GM18498 (cell line): ENCODE measurements at regions not wholly inside any gene's neighbourhood (a gene's known extent, or its start where the extent isn't known, plus 50 kb on each side); places are given as distances from the start of the nearest gene placed in this dataset.

Source experiments
- ATAC-seq: cut with Tn5 transposase; IDR thresholded peaks from one replicate; pipeline ENCODE4 v1.9.1; 2021; ENCODE audit warnings: mild to moderate bottlenecking, moderate library complexity; ENCODE audit not compliant: unreplicated experiment

GRCh38 chr9:87816036-87816435, 66.6 kb upstream of the SPATA31E1 start:
- no peak for ATAC-seq

- no peak for ATAC-seq
These were observed 64.4 kb upstream of the SPATA31E1 start for GRCh38 chr9:87818308-87818707.

GRCh38 chr9:87824216-87824875, 58.3 kb upstream of the SPATA31E1 start:
- ATAC-seq, result no peak

GRCh38 chr9:87824886-87825285, 57.8 kb upstream of the SPATA31E1 start:
- ATAC-seq, result no peak

GRCh38 chr9:87826331-87826730, 56.3 kb upstream of the SPATA31E1 start:
- no peak for ATAC-seq

- no peak for ATAC-seq
These were observed 55.3 kb upstream of the SPATA31E1 start for GRCh38 chr9:87827341-87827740.

- no peak for ATAC-seq
These were observed 52.9 kb upstream of the SPATA31E1 start for GRCh38 chr9:87829756-87830155.

GRCh38 chr9:87830446-87830845, 52.2 kb upstream of the SPATA31E1 start:
- ATAC-seq, result no peak

- no peak for ATAC-seq
These were observed 51.5 kb upstream of the SPATA31E1 start for GRCh38 chr9:87831159-87831558.
